Caco-2 (cell line): ENCODE measurements at regions not wholly inside any gene's neighbourhood (a gene's known extent, or its start where the extent isn't known, plus 50 kb on each side); places are given as distances from the start of the nearest gene placed in this dataset.
"Not testable (repeated sequence)": the region's sequence is repeated elsewhere in the genome, so short reads cannot be mapped to it uniquely, and the experiment has no call there.

Source experiments
- BruUV-seq: library from RNA; stranded (reverse); fragments of 400-500 nt; replicated peaks from 2 replicates; lab custom pipeline; 2021; lab: Mats Ljungman, UMichigan
- CTCF ChIA-PET: fragments of 300-600 bp; sonication (Branson Sonifier 250); formaldehyde crosslinking; loops from one replicate; lab custom pipeline; 2022; ENCODE audit warnings: antibody characterized with exemption; lab: Charles Lee
- POLR2A ChIA-PET: fragments of 300-600 bp; sonication (Branson Sonifier 250); formaldehyde crosslinking; loops from one replicate; lab custom pipeline; 2022; ENCODE audit warnings: antibody characterized with exemption; lab: Charles Lee
- DNase-seq, 2 experiments: peaks; one replicate each; pipeline versions ENCODE4 v3.0.0 to v3.0.0-alpha.2; 2020 to 2022
- H3K27me3 ChIP-seq: replicated peaks from 2 replicates; pipeline ENCODE4 v1.6.0; 2011; ENCODE audit warnings: low read length; ENCODE audit not compliant: control insufficient read depth, insufficient read depth
- H3K36me3 ChIP-seq: 2 replicates; pipeline ENCODE4 v1.5.1; 2011; ENCODE audit warnings: low read length; ENCODE audit not compliant: control insufficient read depth, insufficient read depth
- H3K4me1 ChIP-seq: fragments of 250-450 bp; sonication (Bioruptor Pico); 2 replicates; pipeline ENCODE4 v1.5.1; 2020; ENCODE audit warnings: mild to moderate bottlenecking
- H3K4me3 ChIP-seq: 2 replicates; pipeline ENCODE4 v1.5.1; 2011; ENCODE audit warnings: low read depth, mild to moderate bottlenecking, control low read depth, low read length
- H3K9me3 ChIP-seq: fragments of 250-450 bp; sonication (Bioruptor Pico); 2 replicates; pipeline ENCODE4 v1.5.1; 2020; ENCODE audit warnings: mild to moderate bottlenecking, moderate library complexity
- H3K27ac Mint-ChIP-seq: one replicate; pipeline ENCODE4 v1.8.0; 2022; ENCODE audit warnings: mixed read lengths; ENCODE audit not compliant: unreplicated experiment
- H3K27me3 Mint-ChIP-seq: one replicate; pipeline ENCODE4 v1.8.0; 2022; ENCODE audit warnings: mixed read lengths; ENCODE audit not compliant: insufficient read depth, unreplicated experiment
- H3K36me3 Mint-ChIP-seq: one replicate; pipeline ENCODE4 v1.8.0; 2022; ENCODE audit warnings: mild to moderate bottlenecking, mixed read lengths; ENCODE audit not compliant: insufficient read depth, unreplicated experiment
- H3K4me1 Mint-ChIP-seq: one replicate; pipeline ENCODE4 v1.8.0; 2022; ENCODE audit warnings: low read depth, mixed read lengths; ENCODE audit not compliant: unreplicated experiment
- H3K4me3 Mint-ChIP-seq: one replicate; pipeline ENCODE4 v1.8.0; 2022; ENCODE audit warnings: mild to moderate bottlenecking, moderate library complexity, mixed read lengths; ENCODE audit not compliant: unreplicated experiment
- H3K9me3 Mint-ChIP-seq: one replicate; pipeline ENCODE4 v1.8.0; 2022; ENCODE audit warnings: mixed read lengths; ENCODE audit not compliant: unreplicated experiment
- intact Hi-C: fragments of 100-400 bp; cut with micrococcal nuclease; formaldehyde crosslinking; loops from one replicate; pipeline ENCODE4 v1.10.0; 2022; ENCODE audit not compliant: unreplicated experiment
- TF ChIP-seq, protein P1 (sequence below), 2 experiments: fragments of 200-600 bp in 1 of 2; IDR thresholded peaks; 1 replicate in 1 of 2; 2 replicates in 1 of 2; pipeline versions ENCODE4 v1.5.1 to v1.8.0; 2011 to 2022; ENCODE audit warnings: antibody characterized with exemption in 1 of 2, control low read depth in 1 of 2, inconsistent platforms in 1 of 2, low read depth in 1 of 2, low read length in 1 of 2, mild to moderate bottlenecking in 1 of 2, moderate library complexity in 1 of 2; ENCODE audit not compliant: insufficient read depth in 1 of 2, severe bottlenecking in 1 of 2, unreplicated experiment in 1 of 2

DNA sequence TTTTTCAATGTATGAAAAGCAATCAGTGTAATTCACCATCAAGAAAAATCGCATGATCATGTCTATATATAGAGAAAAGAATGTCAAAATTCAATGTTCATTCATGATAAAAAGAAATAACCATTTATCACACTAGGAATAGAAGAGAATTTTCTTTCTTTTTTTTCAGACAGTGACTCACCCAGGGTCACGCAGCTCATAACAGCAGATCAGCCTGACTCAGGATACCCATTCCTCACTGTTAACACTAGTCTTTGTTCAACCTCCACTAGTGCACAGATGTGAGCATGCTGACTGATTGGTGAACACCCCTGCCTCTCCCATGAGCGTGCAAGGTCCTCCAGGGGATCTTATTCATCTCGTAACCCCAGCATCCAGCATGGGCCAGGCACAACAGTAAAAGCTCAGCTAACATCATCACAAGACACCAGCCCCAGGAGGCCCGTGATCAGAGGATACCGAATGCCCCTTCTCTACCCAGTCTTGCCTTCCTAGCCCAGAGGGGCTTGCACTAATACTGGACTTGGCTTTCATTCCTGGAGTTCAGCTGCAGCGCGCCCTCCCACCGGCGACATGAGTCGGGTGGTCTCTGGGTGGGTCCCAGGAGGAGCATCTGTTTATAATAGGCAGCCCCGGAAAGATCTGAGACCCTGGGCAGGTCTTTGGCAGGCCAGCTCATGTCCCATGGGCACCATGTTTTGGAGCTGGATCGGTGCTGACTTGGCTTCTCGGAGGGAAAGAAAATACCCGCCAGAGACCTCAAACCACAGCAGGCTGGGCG lies 539.5 kb upstream of the SLC10A2 start:
- Histone ChIP-seq H3K36me3 (no peaks in the 10 kb centered on the region), H3K9me3 (no peaks in the 10 kb centered on the region), H3K4me1 (no peaks in the 10 kb centered on the region), H3K27me3 (no peaks in the 10 kb centered on the region), H3K4me3 (no peak overlapping the region)
- no peak for DNase-seq
- H3K4me3 Mint-ChIP-seq, result no peak overlapping the region
- H3K27me3 Mint-ChIP-seq, result peaks cover 5% of the 10 kb centered on the region
- no TSS peak for BruUV-seq
- intact Hi-C loops, result no loop called here
- TF ChIP-seq, protein P1, sequence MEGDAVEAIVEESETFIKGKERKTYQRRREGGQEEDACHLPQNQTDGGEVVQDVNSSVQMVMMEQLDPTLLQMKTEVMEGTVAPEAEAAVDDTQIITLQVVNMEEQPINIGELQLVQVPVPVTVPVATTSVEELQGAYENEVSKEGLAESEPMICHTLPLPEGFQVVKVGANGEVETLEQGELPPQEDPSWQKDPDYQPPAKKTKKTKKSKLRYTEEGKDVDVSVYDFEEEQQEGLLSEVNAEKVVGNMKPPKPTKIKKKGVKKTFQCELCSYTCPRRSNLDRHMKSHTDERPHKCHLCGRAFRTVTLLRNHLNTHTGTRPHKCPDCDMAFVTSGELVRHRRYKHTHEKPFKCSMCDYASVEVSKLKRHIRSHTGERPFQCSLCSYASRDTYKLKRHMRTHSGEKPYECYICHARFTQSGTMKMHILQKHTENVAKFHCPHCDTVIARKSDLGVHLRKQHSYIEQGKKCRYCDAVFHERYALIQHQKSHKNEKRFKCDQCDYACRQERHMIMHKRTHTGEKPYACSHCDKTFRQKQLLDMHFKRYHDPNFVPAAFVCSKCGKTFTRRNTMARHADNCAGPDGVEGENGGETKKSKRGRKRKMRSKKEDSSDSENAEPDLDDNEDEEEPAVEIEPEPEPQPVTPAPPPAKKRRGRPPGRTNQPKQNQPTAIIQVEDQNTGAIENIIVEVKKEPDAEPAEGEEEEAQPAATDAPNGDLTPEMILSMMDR (IDR thresholded peaks at IDR 0.05; ENCODE audit: insufficient read depth in 1 of 2, low read depth in 1 of 2, low read length in 1 of 2, severe bottlenecking in 1 of 2, unreplicated experiment in 1 of 2), result no peak
- H3K27ac Mint-ChIP-seq, result no peak overlapping the region
- ChIA-PET CTCF (no interaction called here), POLR2A (no interaction called here)
- H3K9me3 Mint-ChIP-seq, result no peaks in the 10 kb centered on the region
- H3K36me3 Mint-ChIP-seq, result no peaks in the 10 kb centered on the region
- no peaks in the 10 kb centered on the region for H3K4me1 Mint-ChIP-seq

DNA sequence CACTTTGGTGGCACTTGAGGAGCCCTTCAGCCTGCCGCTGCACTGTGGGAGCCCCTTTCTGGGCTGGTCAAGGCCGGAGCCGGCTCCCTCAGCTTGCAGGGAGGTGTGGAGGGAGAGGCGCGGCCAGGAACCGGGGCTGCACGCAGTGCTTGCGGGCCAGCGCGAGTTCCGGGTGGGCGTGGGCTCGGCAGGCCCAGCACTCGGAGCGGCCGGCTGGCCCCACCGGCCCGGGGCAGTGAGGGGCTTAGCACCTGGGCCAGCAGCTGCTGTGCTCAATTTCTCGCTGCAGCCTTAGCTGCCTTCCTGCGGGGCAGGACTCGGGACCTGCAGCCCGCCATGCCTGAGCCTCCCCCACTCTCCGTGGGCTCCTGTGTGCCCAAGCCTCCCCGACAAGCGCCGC lies 533.7 kb upstream of the SLC10A2 start:
- H3K4me1 ChIP-seq, H3K4me3 ChIP-seq, BruUV-seq, H3K27me3 ChIP-seq, DNase-seq, H3K27ac Mint-ChIP-seq, H3K36me3 Mint-ChIP-seq, H3K4me3 Mint-ChIP-seq, H3K9me3 Mint-ChIP-seq, H3K9me3 ChIP-seq, CTCF ChIA-PET, H3K36me3 ChIP-seq, H3K4me1 Mint-ChIP-seq, H3K27me3 Mint-ChIP-seq, POLR2A ChIA-PET, intact Hi-C loops: not testable (repeated sequence)

DNA sequence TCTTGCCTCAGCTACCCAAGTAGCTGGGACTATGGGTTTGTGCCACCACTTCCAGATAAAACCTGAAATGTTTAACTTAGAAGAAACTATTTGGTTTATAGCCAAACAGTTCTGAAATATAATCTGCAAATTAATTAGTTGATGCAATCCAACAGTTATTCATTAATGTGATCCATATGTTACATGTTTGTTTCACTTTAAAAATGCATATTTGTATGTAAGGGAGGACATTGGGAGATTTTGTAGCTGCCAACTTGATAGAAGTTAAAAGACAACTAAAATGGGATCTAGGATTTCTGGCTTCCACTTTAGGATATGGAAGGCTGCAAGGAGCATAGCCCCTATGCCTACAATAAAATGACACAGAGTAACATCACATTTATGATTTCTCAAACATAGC lies 532.5 kb upstream of the SLC10A2 start:
- POLR2A ChIA-PET, result no interaction called here
- Mint-ChIP-seq H3K36me3 (no peaks in the 10 kb centered on the region), H3K4me1 (no peaks in the 10 kb centered on the region), H3K9me3 (no peaks in the 10 kb centered on the region), H3K27me3 (no peaks in the 10 kb centered on the region), H3K4me3 (no peak overlapping the region), H3K27ac (no peak overlapping the region)
- TF ChIP-seq, protein P1 (IDR thresholded peaks at IDR 0.05; ENCODE audit: insufficient read depth in 1 of 2, low read depth in 1 of 2, low read length in 1 of 2, severe bottlenecking in 1 of 2, unreplicated experiment in 1 of 2), result no peak
- BruUV-seq, result no TSS peak
- CTCF ChIA-PET, result no interaction called here
- intact Hi-C loops, result no loop called here
- Histone ChIP-seq H3K4me3 (no peak overlapping the region), H3K27me3 (no peaks in the 10 kb centered on the region), H3K4me1 (no peaks in the 10 kb centered on the region), H3K9me3 (no peaks in the 10 kb centered on the region), H3K36me3 (no peaks in the 10 kb centered on the region)
- DNase-seq, result no peak
